Activated B cell treated with CpG ODN at 0.5 μM for 24 hours (primary cell): ENCODE measurements at regions not wholly inside any gene's neighbourhood (a gene's known extent, or its start where the extent isn't known, plus 50 kb on each side); places are given as distances from the start of the nearest gene placed in this dataset.
"Not testable (repeated sequence)": the region's sequence is repeated elsewhere in the genome, so short reads cannot be mapped to it uniquely, and the experiment has no call there.

Experiments used
- ATAC-seq: fragments of 200-7000 bp; cut with Tn5 transposase; one replicate; pipeline ENCODE4 v1.10.0; 2021; ENCODE audit warnings: low read depth, mild to moderate bottlenecking, moderate library complexity
- CTCF ChIA-PET: fragments of 350-600 bp; sonication (Branson Sonifier 250); formaldehyde crosslinking; loops from one replicate; lab custom pipeline; 2021; ENCODE audit warnings: antibody characterized with exemption; lab: Charles Lee
- POLR2A ChIA-PET: fragments of 350-600 bp; sonication (Branson Sonifier 250); formaldehyde crosslinking; loops from one replicate; lab custom pipeline; 2021; ENCODE audit warnings: antibody characterized with exemption; lab: Charles Lee
- DNase-seq: peaks from one replicate; pipeline ENCODE4 v3.0.0; 2022
- H3K27ac Mint-ChIP-seq: one replicate; pipeline ENCODE4 v1.8.0; 2020; ENCODE audit warnings: mixed read lengths
- H3K27me3 Mint-ChIP-seq: one replicate; pipeline ENCODE4 v1.8.0; 2021; ENCODE audit warnings: mixed read lengths
- H3K36me3 Mint-ChIP-seq: one replicate; pipeline ENCODE4 v1.8.0; 2021; ENCODE audit warnings: low read depth, mixed read lengths
- H3K4me1 Mint-ChIP-seq: one replicate; pipeline ENCODE4 v1.8.0; 2021; ENCODE audit warnings: mixed read lengths
- H3K4me3 Mint-ChIP-seq: one replicate; pipeline ENCODE4 v1.8.0; 2020; ENCODE audit warnings: mild to moderate bottlenecking, mixed read lengths
- H3K9me3 Mint-ChIP-seq: one replicate; pipeline ENCODE4 v1.8.0; 2020; ENCODE audit warnings: mixed read lengths
- intact Hi-C: fragments of 100-400 bp; cut with micrococcal nuclease; formaldehyde crosslinking; loops from one replicate; pipeline ENCODE4 v1.15.1; 2024
- TF ChIP-seq, protein P1 (sequence below): fragments of 200-600 bp; IDR thresholded peaks from one replicate; pipeline ENCODE4 v1.8.0; 2022; ENCODE audit warnings: antibody characterized with exemption, mild to moderate bottlenecking

DNA sequence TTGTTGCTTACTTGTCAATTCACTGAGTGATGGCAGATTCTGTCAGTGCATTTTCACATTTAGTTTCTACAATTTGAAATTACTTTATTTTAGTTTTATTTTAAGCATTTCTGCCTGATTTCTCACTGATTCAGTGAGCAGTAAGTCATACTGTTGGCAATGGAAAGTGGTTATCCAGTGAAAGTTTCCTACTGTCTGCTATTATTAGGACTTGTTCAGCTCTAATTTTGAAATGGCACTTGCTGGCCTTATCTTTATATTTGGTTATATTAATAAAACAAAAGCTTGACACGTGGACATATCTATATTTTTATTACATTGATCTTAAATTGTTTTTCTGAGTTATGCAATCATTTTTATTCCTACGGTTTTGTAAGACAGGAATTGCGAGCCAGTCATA lies 871.8 kb upstream of the SLC35B3 start:
- Mint-ChIP-seq H3K36me3 (no peaks in the 10 kb centered on the region), H3K27me3 (no peaks in the 10 kb centered on the region), H3K9me3 (no peaks in the 10 kb centered on the region), H3K27ac (no peak overlapping the region), H3K4me3 (no peak overlapping the region), H3K4me1 (no peaks in the 10 kb centered on the region)
- intact Hi-C loops = no loop called here
- CTCF ChIA-PET = no interaction called here
- ATAC-seq = no peak
- POLR2A ChIA-PET = no interaction called here
- TF ChIP-seq, protein P1, sequence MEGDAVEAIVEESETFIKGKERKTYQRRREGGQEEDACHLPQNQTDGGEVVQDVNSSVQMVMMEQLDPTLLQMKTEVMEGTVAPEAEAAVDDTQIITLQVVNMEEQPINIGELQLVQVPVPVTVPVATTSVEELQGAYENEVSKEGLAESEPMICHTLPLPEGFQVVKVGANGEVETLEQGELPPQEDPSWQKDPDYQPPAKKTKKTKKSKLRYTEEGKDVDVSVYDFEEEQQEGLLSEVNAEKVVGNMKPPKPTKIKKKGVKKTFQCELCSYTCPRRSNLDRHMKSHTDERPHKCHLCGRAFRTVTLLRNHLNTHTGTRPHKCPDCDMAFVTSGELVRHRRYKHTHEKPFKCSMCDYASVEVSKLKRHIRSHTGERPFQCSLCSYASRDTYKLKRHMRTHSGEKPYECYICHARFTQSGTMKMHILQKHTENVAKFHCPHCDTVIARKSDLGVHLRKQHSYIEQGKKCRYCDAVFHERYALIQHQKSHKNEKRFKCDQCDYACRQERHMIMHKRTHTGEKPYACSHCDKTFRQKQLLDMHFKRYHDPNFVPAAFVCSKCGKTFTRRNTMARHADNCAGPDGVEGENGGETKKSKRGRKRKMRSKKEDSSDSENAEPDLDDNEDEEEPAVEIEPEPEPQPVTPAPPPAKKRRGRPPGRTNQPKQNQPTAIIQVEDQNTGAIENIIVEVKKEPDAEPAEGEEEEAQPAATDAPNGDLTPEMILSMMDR = no peak
- no peak for DNase-seq

DNA sequence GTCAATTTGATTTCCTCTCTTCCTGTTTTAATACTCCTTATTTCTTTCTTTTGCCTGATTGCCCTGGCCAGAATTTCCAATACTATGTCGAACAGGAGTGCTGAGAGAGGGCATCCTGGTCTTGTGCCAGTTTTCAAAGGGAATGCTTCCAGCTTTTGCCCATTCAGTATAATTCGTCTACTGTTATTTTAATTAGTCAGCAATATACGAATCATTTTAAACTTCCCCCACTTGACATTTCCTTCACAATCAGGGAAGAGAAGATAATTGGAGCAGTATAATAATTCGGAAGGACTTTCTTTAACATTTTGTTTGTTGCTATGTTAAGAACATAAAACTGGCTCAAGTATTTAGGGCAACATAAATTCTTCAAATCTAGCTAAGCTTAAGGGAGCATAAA lies 860.3 kb upstream of the SLC35B3 start:
- no peak overlapping the region for H3K27ac Mint-ChIP-seq
- CTCF ChIA-PET = no interaction called here

DNA sequence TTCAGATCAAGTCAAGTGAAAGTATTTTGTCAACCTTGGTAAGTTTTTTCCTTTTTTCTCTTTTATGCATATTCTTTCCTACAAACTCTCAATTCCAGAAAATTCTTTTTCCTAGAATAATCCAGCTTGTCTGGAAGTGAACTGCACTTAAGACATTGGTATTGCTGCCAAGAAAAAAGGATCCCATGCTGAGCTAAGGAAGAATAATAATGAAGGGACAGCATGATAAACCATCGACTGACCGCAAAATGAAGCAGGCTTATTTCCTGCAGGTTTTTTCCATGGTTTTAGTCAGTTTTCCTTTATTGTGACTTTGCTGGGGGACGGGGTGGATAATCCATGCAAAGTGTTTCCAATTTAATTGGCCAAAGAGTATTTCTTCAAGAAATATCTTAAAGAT lies 857.6 kb upstream of the SLC35B3 start:
- ATAC-seq = no peak
- no peak for DNase-seq
- Mint-ChIP-seq H3K27ac (no peak overlapping the region), H3K4me3 (no peak overlapping the region), H3K27me3 (no peaks in the 10 kb centered on the region), H3K36me3 (no peaks in the 10 kb centered on the region), H3K9me3 (peaks cover 8% of the 10 kb centered on the region), H3K4me1 (no peaks in the 10 kb centered on the region)
- TF ChIP-seq, protein P1 = no peak
- ChIA-PET CTCF (no interaction called here), POLR2A (no interaction called here)
- intact Hi-C loops = no loop called here

More for the DNA sequence above, 860.3 kb upstream of the SLC35B3 start:
- H3K9me3 Mint-ChIP-seq = peaks cover 13% of the 10 kb centered on the region
- no peaks in the 10 kb centered on the region for H3K36me3 Mint-ChIP-seq
- no peaks in the 10 kb centered on the region for H3K4me1 Mint-ChIP-seq
- DNase-seq (no peak), ATAC-seq (no peak)
- no peak overlapping the region for H3K4me3 Mint-ChIP-seq
- POLR2A ChIA-PET = no interaction called here
- intact Hi-C loops = no loop called here
- no peaks in the 10 kb centered on the region for H3K27me3 Mint-ChIP-seq
- TF ChIP-seq, protein P1 = no peak

DNA sequence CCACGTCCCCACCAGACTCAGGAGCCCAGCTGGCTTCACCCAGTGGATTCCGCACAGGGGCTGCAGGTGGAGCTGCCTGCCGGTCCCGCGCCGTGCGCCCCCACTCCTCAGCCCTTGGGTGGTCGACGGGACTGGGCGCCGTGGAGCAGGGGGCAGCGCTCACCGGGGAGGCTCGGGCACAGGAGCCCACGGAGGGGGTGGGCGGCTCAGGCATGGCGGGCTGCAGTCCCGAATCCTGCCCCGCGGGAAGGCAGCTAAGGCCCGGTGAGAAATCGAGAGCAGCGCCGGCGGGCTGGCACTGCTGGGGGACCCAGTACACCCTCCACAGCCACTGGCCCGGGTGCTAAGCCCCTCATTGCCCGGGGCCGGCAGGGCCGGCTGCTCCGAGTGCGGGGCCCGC lies 855.0 kb upstream of the SLC35B3 start:
- H3K27me3 Mint-ChIP-seq, intact Hi-C loops, ATAC-seq, H3K27ac Mint-ChIP-seq, H3K36me3 Mint-ChIP-seq, H3K4me1 Mint-ChIP-seq, POLR2A ChIA-PET, H3K4me3 Mint-ChIP-seq, H3K9me3 Mint-ChIP-seq, DNase-seq, CTCF ChIA-PET: not testable (repeated sequence)

DNA sequence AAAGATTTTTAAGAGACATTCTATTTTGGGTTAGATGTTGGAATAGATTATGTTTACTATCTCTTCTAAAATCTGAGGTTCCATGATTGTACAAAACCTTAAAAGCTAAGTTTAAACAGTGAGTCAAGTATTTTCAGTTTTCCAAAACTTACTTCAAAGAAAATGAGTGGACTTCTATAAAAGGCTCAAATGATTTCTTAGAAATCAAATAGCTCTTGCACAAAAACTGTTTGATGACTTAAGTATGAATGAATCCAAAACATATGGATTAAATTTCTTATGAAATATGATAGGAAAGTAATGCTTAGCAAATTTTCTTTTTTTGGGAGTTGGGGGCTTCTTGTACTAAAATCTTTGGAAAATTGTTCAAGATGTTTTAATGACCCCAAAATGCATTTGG lies 837.3 kb upstream of the SLC35B3 start:
- TF ChIP-seq, protein P1 = no peak
- intact Hi-C loops = no loop called here
- Mint-ChIP-seq H3K9me3 (peaks cover 4% of the 10 kb centered on the region), H3K4me1 (no peaks in the 10 kb centered on the region), H3K27me3 (no peaks in the 10 kb centered on the region), H3K4me3 (no peak overlapping the region), H3K27ac (no peak overlapping the region), H3K36me3 (no peaks in the 10 kb centered on the region)
- ATAC-seq (no peak), DNase-seq (no peak)
- CTCF ChIA-PET = no interaction called here
- POLR2A ChIA-PET = no interaction called here

DNA sequence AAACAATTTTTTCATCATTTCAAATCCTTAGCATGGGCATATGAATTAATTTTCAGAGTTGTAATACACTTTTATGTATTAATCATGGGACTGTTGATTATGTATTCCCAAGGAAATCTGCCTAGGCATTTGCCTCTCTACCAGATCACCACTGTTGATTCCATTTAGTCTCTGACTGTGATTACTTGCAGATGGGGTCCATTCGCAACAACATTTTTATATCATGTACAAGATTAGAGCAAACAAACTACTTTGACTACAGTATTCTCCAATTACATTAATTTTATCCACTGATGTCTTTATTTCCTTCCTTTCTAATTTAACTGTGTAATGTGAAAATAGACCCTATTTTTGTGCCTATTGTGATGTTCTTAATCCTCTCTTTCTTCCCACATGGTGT lies 831.4 kb upstream of the SLC35B3 start:
- no peak overlapping the region for H3K4me3 Mint-ChIP-seq
- no peak for ATAC-seq
- CTCF ChIA-PET = interaction anchor here (0.9 kb wide), 1 partner anchor 10 kb away, joined by 3 read pairs; no protein-coding TSS in a partner anchor
- intact Hi-C loops = no loop called here
- H3K9me3 Mint-ChIP-seq = peaks cover 12% of the 10 kb centered on the region
- no peaks in the 10 kb centered on the region for H3K27me3 Mint-ChIP-seq
- POLR2A ChIA-PET = no interaction called here
- H3K4me1 Mint-ChIP-seq = no peaks in the 10 kb centered on the region
- no peak for DNase-seq
- TF ChIP-seq, protein P1 = no peak
- no peak overlapping the region for H3K27ac Mint-ChIP-seq
- H3K36me3 Mint-ChIP-seq = no peaks in the 10 kb centered on the region
